ENCODE measurements at regions not wholly inside any gene's neighbourhood (a gene's known extent, or its start where the extent isn't known, plus 50 kb on each side); places are given as distances from the start of the nearest gene placed in this dataset.
"Not testable (repeated sequence)": the region's sequence is repeated elsewhere in the genome, so short reads cannot be mapped to it uniquely, and the experiment has no call there.

DNA sequence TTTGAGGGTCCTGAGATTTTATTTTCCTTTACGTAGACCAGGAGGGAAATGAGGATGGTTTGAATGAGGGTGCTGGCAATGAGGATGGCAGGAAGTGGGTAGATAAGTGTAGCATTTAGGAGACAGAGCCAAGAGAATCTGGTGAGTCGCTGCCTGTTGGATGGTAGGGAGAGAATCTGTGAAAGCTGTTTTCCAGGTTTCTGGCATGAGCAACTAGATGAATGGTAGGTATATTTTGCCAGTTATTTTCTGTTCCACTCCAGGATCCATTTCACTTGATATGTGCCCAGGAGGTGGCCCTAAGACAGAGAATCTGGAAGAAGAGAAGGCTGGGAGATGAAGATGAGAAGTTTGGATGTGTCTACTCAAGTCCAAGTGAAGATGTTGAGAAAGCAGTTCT is 63.3 kb upstream of the VIPR2 start:
- DNase-seq (ENCODE audit: low spot score): no peak

- DNase-seq (ENCODE audit: low spot score): no peak
These were observed 62.7 kb upstream of the VIPR2 start for GRCh38 chr7:159207393-159207792.

DNA sequence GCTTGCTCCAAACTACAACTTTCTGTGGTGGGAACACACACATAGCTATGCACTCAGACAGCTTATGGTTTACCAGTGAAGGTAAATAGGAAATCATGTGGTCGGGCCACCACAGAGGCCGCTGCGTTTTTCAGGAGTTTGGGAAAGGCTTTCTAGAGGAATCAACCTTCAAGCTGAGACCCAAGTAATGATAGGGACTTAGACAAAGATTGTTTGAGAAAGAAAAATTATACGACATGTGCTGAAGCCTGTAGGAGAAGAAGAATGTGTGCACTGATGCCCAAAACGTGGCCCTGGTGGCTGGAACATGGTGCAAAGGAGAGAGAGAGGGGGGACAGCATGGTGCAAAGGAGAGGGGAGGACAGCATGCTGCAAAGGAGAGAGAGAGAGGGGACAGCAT is 61.2 kb upstream of the VIPR2 start:
- DNase-seq (ENCODE audit: low spot score): no peak

GRCh38 chr7:159204664-159205063 is 60.0 kb upstream of the VIPR2 start:
- no peak for DNase-seq (ENCODE audit: low spot score)

DNA sequence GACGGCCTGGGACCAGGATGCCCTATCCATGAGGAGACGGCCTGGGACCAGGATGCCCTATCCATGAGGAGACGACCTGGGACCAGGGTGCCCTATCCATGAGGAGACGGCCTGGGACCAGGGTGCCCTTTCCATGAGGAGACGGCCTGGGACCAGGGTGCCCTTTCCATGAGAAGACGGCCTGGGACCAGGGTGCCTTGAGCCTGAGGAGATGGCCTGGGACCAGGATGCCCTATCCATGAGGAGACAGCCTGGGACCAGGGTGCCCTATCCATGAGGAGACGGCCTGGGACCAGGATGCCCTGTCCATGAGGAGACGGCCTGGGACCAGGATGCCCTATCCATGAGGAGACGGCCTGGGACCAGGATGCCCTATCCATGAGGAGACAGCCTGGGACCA is 58.6 kb upstream of the VIPR2 start:
- DNase-seq (ENCODE audit: low spot score): not testable (repeated sequence)

DNA sequence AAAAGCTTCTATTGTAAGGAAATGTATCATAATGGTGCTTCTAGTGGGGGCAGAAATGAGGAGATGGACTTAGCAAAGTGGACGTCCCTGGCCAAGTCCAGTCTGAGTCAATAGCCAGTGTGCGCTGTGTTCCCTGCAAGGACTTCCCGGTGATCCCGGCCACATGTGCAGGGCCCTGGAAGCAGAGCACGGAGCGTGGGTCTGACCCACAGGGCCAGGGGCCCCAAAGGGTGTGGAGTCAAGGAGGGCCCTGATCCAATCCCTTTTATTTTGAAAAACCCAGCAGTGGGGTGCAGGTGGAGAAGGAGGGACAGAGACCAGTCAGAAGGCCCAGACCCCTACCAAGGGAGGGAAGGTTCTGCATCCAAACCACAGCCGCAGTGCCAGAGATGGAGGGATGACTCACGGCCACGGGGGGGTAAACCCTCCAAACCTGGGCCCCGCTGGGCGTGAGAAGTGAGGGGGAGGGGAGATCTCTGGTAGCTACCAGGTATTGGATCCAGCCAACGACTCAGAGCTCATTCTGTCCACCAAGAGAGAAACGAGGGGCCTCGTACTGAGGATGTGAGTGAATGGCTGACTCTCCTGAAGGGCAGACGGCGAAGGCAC is 57.2 kb upstream of the VIPR2 start:
- DNase-seq (ENCODE audit: low spot score): no peak

DNA sequence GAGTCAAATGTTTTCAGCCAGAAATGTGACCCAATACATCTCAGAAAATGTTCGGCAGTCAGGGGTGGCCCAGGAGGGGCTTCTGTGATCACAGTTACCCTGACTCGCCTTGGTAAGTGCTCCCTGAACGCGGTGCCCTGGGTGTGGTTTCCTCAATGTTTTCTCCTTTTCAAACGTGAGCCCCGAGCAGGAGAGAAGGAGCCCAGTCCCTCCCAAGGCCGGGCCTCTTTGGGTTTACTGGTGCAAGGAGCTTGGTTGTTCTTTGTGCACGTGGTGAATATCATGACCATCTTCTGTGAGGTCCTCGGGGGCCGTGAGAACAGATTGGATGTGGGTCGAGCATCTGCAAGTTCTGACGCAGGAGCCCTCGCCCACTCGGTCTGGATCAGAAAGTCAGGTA is 55.8 kb upstream of the VIPR2 start:
- DNase-seq (ENCODE audit: low spot score): no peak

GRCh38 chr7:159198016-159198724 is 53.5 kb upstream of the VIPR2 start:
- DNase-seq (ENCODE audit: low spot score): no peak

- DNase-seq (ENCODE audit: low spot score): no peak
These were observed 52.7 kb upstream of the VIPR2 start for GRCh38 chr7:159197066-159197975.

- no peak for DNase-seq (ENCODE audit: low spot score)
These were observed 51.9 kb upstream of the VIPR2 start for GRCh38 chr7:159196584-159196983.

DNA sequence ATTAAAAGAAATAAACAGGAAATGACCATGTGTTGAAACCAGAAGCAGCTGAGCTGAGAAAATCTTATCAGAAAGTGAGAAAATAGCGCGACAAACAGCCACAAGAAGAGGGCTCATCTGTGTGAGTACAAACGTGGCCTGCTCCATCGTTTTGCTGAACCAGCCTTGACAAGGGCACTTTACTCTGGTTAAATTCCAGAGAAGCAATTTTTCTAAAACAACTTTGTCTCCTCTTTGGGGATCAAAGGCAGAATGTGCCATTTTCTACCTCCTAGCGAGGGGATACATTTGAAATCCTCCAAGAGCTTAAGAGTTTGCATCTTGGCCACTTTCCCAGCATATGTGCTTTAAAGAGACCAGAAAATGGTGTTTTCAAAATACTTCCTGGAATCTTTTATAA is 51.3 kb upstream of the VIPR2 start:
- DNase-seq (ENCODE audit: low spot score): no peak

All from hematopoietic multipotent progenitor cell treated with erythropoietin and hydrocortisone succinate and interleukin-3 and kit ligand, for 15 days (in vitro differentiated cells).